KMS-11 (cell line): ENCODE measurements at regions not wholly inside any gene's neighbourhood (a gene's known extent, or its start where the extent isn't known, plus 50 kb on each side); places are given as distances from the start of the nearest gene placed in this dataset.
A peak's percentile ranks its signal among the peaks of the same experiment; 100 is the strongest.
"Not testable (repeated sequence)": the region's sequence is repeated elsewhere in the genome, so short reads cannot be mapped to it uniquely, and the experiment has no call there.

Experiments used
- H2AFZ ChIP-seq: fragments of 200-600 bp; sonication (generic); 2 replicates; pipeline ENCODE4 v1.6.1; 2016; ENCODE audit warnings: antibody characterized with exemption, mixed run types, low read depth
- H3K27ac ChIP-seq: fragments of 200-600 bp; sonication (generic); 2 replicates; pipeline ENCODE4 v1.6.1; 2016; ENCODE audit warnings: mild to moderate bottlenecking, mixed run types
- H3K27me3 ChIP-seq: fragments of 200-600 bp; sonication (generic); 2 replicates; pipeline ENCODE4 v1.6.1; 2017; ENCODE audit warnings: mild to moderate bottlenecking, low read depth, mixed run types, moderate library complexity; ENCODE audit not compliant: insufficient read depth
- H3K36me3 ChIP-seq: fragments of 200-600 bp; sonication (generic); 2 replicates; pipeline ENCODE4 v1.6.1; 2017; ENCODE audit warnings: mild to moderate bottlenecking, mixed run types; ENCODE audit not compliant: insufficient read depth
- H3K4me1 ChIP-seq: fragments of 200-600 bp; sonication (generic); 2 replicates; pipeline ENCODE4 v1.6.1; 2016; ENCODE audit warnings: mild to moderate bottlenecking, low read depth, mixed run types; ENCODE audit not compliant: poor library complexity, severe bottlenecking
- H3K4me2 ChIP-seq: fragments of 200-600 bp; sonication (generic); 2 replicates; pipeline ENCODE4 v1.7.0; 2016; ENCODE audit warnings: mild to moderate bottlenecking, mixed run types
- H3K4me3 ChIP-seq: fragments of 200-600 bp; sonication (generic); IDR thresholded peaks from 2 replicates; pipeline ENCODE4 v1.6.1; 2017; ENCODE audit warnings: low read depth, low read length, mixed read lengths; ENCODE audit not compliant: insufficient read depth
- H3K79me2 ChIP-seq: fragments of 200-600 bp; sonication (generic); 2 replicates; pipeline ENCODE4 v1.6.1; 2016; ENCODE audit warnings: low read depth, mixed run types; ENCODE audit not compliant: insufficient read depth
- H3K9ac ChIP-seq: fragments of 200-600 bp; sonication (generic); 2 replicates; pipeline ENCODE4 v1.6.1; 2016; ENCODE audit warnings: mild to moderate bottlenecking, mixed run types
- H4K20me1 ChIP-seq: fragments of 200-600 bp; sonication (generic); 2 replicates; pipeline ENCODE4 v1.6.1; 2016; ENCODE audit warnings: mild to moderate bottlenecking, mixed run types; ENCODE audit not compliant: insufficient read depth
- TF ChIP-seq, protein P1 (sequence below): fragments of 200-600 bp; sonication (generic); conservative IDR thresholded peaks from 2 replicates; pipeline ENCODE4 v1.6.1; 2017; ENCODE audit warnings: low read depth, mild to moderate bottlenecking, antibody characterized with exemption, low read length, moderate library complexity, mixed read lengths

DNA sequence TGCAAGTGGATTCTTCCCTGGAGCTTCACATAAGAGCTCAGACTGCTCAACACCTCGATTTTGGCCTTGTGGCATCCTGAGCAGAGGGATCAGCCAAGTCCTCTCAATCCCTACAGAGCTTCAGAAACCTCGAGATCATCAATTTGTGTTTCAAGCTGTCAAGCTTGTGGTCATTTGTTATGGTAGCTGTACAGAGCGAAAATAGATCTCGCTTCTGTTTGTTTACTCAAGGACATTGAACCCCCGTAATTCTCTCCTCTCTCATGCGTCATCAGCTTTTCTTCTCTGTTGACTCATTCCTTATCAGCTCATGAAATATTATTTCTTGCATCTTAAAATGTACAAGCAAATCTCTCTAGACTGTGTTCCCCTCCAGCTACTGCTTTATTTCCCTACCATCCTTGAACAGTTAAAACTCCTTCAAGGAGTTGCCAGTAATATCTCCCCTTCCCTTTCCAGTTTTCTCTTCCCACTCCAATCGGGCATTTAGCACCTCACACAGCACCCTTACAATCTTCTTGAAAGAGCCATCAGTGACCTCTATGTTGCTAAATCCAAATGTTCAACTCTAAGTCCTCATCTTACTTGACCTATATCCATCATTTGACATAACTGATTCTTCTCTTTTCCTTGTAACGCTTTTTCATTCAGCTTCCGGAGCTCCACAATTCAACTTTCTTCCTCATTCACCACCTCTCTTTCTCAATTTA is 106.2 kb upstream of the FAT1 start:
- Histone ChIP-seq H3K27me3 (no peaks in the 10 kb centered on the region), H3K79me2 (no peaks in the 10 kb centered on the region), H3K4me2 (peak overlapping the region; percentile 98), H2AFZ (peak overlapping the region; percentile 48; the same call in 1 of the 2 replicates), H3K27ac (peak overlapping the region; percentile 94), H3K4me1 (peaks cover 64% of the 10 kb centered on the region), H3K9ac (peak overlapping the region; percentile 68; the same call in 1 of the 2 replicates), H3K4me3 (no peak overlapping the region), H3K36me3 (no peaks in the 10 kb centered on the region), H4K20me1 (no peaks in the 10 kb centered on the region)
- TF ChIP-seq, protein P1, sequence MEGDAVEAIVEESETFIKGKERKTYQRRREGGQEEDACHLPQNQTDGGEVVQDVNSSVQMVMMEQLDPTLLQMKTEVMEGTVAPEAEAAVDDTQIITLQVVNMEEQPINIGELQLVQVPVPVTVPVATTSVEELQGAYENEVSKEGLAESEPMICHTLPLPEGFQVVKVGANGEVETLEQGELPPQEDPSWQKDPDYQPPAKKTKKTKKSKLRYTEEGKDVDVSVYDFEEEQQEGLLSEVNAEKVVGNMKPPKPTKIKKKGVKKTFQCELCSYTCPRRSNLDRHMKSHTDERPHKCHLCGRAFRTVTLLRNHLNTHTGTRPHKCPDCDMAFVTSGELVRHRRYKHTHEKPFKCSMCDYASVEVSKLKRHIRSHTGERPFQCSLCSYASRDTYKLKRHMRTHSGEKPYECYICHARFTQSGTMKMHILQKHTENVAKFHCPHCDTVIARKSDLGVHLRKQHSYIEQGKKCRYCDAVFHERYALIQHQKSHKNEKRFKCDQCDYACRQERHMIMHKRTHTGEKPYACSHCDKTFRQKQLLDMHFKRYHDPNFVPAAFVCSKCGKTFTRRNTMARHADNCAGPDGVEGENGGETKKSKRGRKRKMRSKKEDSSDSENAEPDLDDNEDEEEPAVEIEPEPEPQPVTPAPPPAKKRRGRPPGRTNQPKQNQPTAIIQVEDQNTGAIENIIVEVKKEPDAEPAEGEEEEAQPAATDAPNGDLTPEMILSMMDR, result no peak

GRCh38 chr4:186831574-186831973 is 107.9 kb upstream of the FAT1 start:
- Histone ChIP-seq H3K36me3 (no peaks in the 10 kb centered on the region), H4K20me1 (no peaks in the 10 kb centered on the region), H3K27ac (no peak overlapping the region), H3K27me3 (no peaks in the 10 kb centered on the region), H3K4me1 (peaks cover 52% of the 10 kb centered on the region), H2AFZ (no peak overlapping the region), H3K4me3 (no peak overlapping the region), H3K9ac (no peak overlapping the region), H3K4me2 (no peak overlapping the region), H3K79me2 (no peaks in the 10 kb centered on the region)
- TF ChIP-seq, protein P1, result no peak

GRCh38 chr4:186832906-186833305 is 109.2 kb upstream of the FAT1 start:
- H3K4me1 ChIP-seq, result peaks cover 39% of the 10 kb centered on the region
- no peaks in the 10 kb centered on the region for H3K79me2 ChIP-seq
- no peak overlapping the region for H3K4me3 ChIP-seq
- H3K36me3 ChIP-seq, result no peaks in the 10 kb centered on the region
- H4K20me1 ChIP-seq, result no peaks in the 10 kb centered on the region
- H3K27ac ChIP-seq, result no peak overlapping the region
- H3K9ac ChIP-seq, result no peak overlapping the region
- no peak overlapping the region for H3K4me2 ChIP-seq
- no peaks in the 10 kb centered on the region for H3K27me3 ChIP-seq
- no peak overlapping the region for H2AFZ ChIP-seq
- TF ChIP-seq, protein P1, result no peak

- H3K79me2 ChIP-seq, H3K27ac ChIP-seq, H3K36me3 ChIP-seq, H3K27me3 ChIP-seq, H4K20me1 ChIP-seq, H3K4me2 ChIP-seq, H3K9ac ChIP-seq, H3K4me1 ChIP-seq, H3K4me3 ChIP-seq, H2AFZ ChIP-seq: not testable (repeated sequence)
These were observed 113.8 kb upstream of the FAT1 start for GRCh38 chr4:186837463-186837862.

DNA sequence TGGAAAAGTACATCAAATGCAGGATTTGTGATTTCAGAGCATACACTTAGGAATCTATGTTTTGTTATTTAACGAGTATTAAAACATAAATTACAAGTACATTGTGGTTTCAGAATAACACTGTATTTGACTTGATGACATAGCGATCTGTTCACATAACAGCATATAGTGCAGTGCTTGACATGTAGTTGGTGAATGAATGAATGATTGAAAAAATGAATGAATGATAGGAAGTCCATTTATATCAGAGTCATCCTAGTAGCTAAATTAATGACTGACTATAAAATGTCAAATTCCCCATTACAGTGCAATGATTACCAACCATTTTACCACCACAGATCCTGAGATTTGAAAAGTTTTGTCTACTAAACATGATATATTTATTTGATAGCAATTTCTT is 114.6 kb upstream of the FAT1 start:
- no peak overlapping the region for H3K9ac ChIP-seq
- H3K4me1 ChIP-seq, result peaks cover 6% of the 10 kb centered on the region
- TF ChIP-seq, protein P1, result no peak
- H4K20me1 ChIP-seq, result no peaks in the 10 kb centered on the region
- no peak overlapping the region for H3K27ac ChIP-seq
- no peaks in the 10 kb centered on the region for H3K79me2 ChIP-seq
- H3K27me3 ChIP-seq, result no peaks in the 10 kb centered on the region
- H3K4me3 ChIP-seq, result no peak overlapping the region
- no peak overlapping the region for H3K4me2 ChIP-seq
- H2AFZ ChIP-seq, result no peak overlapping the region
- H3K36me3 ChIP-seq, result no peaks in the 10 kb centered on the region
